Hematopoietic multipotent progenitor cell treated with erythropoietin and hydrocortisone succinate and interleukin-3 and kit ligand, for 6 days (in vitro differentiated cells): ENCODE measurements at regions not wholly inside any gene's neighbourhood (a gene's known extent, or its start where the extent isn't known, plus 50 kb on each side); places are given as distances from the start of the nearest gene placed in this dataset.
"Not testable (repeated sequence)": the region's sequence is repeated elsewhere in the genome, so short reads cannot be mapped to it uniquely, and the experiment has no call there.

Source experiments
- DNase-seq: peaks from one replicate; pipeline ENCODE4 v3.0.0-alpha.2; 2015

DNA sequence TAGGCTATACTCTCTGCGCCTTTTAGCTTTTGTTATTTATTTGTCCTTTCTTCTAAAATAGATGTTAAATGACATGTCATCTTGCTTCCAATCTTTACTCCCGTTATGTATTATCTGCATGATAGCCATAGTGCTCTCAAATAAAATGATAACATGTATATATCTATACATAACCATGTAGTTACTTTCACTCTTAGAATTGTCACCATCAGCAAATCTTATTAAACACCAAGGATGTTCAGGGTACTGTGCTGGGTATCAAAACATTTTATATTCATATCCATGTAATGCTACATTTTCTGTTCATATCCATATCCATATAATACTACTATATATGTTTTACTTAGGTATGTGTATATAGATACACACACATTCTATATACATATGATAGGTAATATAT lies 176.4 kb upstream of the CHST9 start:
- no peak for DNase-seq

DNA sequence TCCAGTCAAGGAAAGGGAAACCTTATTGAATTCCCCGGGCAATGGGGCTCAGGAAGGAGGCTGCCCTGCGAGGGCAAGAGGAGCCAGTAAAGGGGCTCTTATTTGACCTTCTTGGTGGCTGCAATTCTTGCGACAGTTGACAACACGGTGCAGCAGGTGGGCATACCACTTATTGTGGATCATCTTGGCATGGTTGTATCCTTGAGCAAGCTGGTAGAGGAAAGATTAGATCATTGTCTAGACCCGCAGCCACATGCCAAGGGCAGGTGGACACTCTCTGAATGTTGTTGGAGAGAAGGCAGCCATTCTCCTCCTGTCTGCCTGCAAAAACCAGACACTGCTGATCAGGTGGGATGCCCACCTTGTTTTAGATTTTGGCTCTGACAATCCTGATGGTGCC lies 170.2 kb upstream of the CHST9 start:
- no peak for DNase-seq

DNA sequence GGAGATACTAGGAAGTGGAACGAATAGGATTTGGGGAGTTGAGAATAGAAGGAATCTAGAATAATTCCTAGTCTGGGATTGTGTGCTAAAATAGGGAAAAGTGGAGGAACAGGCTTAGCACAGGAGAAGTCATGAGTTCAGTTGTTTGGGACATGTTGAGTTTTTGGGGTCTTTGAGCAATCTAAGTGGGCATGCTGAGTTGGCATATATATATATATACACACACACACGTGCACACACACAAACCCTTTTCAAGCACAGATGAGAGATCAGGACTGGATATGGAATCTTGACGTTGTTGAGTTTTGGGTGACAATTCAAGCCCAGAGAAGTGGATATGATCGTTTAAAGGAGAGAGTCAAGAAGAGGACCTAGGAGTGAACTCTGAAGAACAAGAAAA lies 168.2 kb upstream of the CHST9 start:
- no peak for DNase-seq

DNA sequence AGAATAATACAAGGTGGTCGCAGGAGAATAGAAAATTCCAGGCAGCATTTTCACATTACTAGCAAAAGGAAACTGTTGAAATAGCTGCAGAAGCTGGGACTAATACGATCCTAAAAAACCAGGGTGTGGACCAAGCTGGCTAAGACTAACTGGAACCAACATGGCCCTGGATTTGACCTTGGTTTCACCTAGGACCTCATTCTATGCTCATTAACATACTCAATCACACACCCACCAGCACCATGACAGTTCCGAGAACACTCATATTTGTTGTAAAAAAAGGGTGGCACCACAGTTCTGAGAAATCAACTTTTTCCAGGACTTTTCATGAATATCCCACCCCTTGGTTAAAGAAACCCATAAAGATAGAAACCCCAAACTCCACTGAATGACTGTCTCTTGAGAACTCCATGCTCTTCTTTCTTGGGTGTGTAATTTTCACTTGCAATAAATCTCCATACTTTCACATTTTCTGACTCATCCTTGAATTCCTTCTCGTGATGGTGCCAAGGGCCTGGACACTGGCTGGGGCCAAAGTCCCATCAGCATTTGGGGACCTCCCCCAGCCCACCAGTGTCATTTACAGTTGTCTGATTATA lies 164.3 kb upstream of the CHST9 start:
- no peak for DNase-seq

DNA sequence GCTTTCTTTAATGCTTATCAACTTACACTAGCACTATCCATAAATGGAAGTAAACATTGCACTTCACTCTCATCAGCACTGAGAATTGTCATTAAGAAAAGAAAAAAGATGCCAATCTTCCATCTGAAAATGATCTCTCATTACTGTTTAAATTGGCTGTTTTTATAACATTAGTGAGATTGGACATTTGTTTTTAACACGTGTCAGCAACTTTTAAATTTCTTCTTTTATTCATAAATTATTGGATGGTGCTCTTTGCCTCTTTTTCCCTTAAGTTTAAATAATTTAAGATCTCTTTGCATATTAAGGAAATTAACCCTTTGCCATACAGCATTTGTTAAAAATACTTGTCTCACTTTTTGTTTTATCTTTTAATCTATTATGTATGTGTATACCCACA lies 146.5 kb upstream of the CHST9 start:
- DNase-seq = no peak

DNA sequence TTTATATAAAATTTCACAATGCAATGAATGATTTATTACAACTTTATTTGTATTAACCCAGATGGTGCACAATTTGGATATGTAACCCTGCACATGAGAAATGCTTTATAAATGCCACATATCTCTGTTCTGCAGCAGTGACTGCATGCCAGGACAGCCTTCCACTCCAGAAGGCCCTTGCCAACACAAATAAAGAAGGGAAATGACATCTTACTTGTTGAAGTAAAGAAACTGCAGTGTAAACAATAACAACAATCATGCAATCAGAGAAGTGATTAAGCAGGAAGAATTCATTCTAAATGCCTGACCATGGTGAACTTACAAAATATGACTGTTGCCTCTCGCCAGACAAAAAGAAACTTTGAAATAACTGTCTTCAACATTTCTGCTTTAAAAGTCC lies 129.9 kb upstream of the CHST9 start:
- no peak for DNase-seq

DNA sequence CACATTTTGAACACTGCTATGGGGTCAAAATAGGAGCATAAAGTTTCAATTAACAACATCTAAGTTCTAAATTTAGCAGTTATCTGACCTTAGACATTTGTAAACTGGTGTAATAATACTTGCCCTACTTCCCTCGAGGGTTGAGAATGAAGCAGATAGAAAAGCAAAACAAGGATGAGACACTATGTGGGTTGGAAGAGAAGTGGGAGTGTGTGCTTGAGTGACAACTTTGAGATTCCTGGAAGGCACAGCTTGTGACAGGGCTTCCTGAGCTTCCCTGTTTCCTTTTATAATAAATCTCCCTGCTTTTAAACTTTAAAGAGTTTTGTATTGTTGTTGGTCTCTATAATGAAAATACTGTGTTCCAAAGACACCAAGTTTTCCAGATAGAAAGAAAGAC lies 128.6 kb upstream of the CHST9 start:
- no peak for DNase-seq

DNA sequence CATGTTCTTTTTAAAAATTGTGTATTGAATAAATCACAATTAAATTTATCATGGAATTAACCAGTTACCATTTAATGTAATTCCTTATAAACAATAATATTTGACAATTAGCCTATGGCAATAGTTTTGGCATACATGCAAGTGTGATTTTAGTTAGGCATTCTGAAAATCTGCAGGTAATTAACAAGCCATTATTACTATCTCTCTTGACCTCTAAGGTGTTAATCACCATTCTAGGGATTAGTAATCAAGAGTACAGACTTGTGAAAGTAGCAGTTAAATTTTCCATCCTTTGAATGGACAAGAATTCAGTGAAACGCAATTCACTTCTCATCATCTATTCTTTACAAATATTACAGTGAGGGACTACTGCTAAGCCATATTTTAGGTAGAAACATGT lies 127.7 kb upstream of the CHST9 start:
- DNase-seq = no peak

DNA sequence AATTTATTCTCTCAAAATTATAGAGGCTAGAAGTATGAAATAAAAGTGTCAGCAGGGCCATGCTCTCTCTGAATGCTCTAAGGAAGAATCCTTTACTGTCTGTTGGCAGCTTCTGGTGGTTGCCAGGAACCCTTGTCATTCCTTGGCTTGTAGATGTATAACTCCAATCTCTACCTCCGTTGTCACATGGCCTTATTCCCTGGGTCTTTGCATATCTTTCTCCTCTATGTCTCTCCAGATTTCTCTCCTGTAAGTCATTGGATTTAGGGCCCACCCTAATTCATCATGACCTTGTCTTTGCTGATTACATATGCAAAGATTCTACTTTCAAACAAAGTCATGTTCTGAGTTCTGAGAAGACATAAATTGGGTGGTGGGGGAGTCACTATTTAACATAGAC lies 127.0 kb upstream of the CHST9 start:
- DNase-seq = no peak

DNA sequence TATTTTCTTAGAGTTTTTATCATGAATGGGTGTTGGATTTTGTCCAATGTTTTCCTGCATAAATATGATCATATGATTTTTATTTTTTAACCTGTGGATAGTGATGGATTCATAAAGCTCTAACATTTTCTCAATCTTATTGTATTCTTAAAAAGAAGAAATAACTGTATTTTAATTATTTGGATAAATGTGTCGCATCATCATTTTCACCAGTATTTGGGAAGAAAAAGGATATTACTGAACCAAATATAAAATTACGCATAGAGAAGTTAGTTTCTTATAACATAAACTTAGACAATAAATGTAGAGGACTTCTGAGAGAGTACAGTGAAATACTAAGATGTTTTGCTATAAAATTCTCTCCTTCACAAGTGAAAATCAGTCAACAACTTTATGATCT lies 126.0 kb upstream of the CHST9 start:
- DNase-seq = no peak

DNA sequence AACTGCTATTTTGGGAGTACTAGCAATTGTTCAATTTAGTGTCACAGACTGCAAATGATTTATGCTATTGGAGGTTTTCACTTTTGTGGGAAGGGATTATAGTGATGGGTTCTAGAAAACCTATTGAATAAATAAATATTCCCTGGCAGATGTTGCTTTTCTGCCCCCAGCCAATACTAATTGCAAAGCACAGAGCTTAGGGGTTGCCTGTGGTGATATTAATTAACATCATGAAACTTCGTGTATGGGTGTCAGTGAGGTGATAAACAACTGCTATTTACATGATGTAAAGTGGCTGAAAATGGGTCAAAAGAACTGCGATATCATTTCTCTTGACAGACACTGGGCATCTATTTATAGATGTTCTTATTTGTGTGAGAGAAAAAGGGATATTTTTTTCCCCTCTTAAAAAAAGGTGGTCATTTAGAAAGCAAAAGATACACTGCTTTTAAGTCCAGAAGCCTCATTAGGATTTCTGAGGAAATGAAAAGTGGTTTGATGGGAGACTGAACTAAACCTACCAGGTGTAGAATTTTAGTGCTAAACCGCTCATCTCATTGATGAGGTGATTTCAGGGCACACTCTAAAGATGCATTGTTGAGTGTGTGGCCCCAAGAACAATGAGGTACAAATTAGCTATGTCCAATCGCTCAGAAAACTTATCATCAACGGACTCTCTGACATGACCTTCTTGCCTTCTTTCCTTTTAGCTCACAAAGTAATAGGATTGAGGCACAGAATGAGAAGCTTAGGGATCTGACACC lies 116.7 kb upstream of the CHST9 start:
- no peak for DNase-seq

DNA sequence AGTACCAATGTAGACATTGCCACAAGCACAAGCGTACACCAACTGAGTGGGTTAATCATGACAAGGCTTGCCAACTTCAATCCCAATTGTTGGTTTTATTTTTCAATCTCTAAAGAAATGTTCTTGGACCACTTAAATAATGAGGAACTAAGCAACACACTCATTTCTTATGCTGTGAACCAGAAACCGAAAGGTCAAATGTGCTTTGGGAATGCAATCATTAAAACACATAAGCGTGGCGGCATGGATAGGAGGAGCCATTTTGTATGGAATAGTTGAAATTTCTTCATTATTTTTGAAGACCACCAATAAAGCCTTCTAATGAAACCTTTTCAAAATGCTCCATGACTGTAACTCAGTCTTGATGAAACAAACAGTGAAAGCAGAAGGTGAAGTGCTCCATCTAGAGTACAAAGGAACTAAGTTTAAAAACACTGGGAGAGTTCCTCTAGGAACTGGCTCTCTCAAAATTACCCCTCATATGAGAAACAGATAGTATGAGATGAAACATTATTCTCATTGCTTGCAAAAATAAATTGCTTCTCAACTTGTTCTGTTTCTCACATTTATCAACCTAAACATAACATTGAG lies 113.2 kb upstream of the CHST9 start:
- DNase-seq = no peak

DNA sequence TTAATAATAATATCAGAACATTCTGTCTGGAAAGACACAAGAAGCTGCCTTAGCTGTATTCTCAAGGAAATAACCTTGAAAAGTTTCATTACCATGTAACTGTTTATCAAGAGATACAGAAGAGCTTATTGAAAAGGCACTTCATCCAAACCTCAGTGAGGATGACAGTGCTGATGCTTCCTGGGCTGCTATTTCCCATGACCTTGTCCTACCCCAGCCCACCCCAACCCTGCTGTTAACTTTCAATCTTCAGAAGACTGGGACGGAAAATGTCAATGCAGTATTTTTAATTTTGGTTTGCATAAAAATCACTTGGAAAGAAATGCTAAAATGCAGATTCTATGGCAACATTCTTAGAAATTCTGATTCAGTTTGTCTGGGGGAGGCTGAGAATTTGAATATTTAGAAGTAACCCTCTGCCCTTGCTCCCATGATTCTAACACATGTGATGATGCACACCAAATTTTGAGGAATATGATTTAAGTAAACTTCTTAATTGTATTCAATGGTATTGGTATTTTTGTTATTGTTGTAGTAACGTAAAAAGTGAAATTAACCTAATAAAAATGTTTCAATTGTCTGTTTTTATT lies 101.0 kb upstream of the CHST9 start:
- not testable (repeated sequence) for DNase-seq

DNA sequence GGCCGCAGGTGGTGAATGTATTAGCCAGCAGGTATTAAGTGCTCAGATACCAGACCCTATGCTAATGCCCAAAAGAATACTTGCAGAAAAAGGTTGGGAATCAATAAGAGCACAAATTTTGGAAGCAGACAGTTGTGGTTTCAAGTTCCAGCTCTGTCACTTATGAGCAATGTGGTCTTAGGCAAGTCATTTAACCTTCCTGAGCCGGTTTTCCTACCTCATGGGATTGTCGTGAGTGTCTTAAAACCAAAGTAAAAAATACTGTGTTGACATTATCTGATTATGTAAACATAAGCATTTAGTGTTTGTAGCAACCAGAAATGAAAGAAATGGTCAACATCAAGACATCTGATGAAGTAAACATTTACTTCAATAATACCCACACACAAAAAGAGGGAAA lies 93.0 kb upstream of the CHST9 start:
- no peak for DNase-seq

DNA sequence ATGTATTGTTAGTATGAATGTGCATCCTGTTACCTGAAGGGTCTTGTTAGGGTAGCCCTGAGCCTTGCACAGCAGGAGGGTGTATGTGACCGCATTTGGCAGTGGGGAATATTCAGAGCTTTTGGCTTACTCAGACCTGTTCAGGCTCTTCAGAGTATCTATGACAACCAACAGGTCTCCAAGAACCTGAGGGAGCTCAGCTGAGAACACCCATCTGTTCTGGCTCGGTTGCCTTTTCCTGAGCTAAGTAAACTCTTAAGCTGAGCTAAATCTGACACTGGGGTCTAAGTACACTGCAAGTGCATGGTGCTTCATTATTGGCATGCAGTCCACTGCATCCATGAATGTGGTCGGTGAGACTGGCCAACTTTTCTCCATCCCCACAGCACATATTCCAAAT lies 92.4 kb upstream of the CHST9 start:
- DNase-seq = no peak

DNA sequence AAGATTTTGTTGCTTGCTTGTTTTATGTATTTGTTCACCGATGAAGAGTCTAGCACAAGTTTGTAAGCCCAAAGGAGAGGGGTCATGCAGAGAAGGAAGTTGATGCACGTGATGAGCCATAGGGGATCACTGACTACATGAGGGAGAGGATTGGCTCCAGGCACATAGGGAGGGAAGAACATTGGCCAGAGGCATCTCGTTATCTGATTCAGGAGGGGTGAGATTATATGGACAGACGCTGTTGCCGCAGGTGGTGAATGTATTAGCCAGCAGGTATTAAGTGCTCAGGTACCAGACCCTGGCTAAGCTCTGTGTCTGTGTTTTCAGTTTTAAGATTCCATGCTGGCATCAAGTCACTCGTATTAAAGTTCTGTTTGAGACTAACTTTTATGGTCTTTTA lies 91.8 kb upstream of the CHST9 start:
- DNase-seq = no peak

DNA sequence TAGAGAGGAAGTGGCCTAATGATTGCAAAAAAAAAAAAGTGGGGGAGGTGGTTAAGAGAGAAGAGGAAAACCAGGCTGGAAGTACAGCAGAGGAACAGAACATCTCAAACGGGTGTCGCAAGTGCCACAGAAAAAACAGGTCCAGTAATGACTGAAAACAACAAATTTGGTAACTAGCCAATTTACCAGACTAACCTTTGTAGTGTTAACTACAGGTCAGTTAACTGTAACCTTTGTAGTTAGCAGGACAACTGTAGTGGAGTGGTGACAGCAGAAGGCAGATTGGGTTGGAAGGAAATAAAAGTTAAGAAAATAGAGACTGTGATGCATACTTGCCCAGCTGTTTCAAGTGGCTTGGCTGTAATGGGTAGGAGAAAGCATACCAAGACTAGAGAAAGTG lies 91.4 kb upstream of the CHST9 start:
- DNase-seq = no peak

DNA sequence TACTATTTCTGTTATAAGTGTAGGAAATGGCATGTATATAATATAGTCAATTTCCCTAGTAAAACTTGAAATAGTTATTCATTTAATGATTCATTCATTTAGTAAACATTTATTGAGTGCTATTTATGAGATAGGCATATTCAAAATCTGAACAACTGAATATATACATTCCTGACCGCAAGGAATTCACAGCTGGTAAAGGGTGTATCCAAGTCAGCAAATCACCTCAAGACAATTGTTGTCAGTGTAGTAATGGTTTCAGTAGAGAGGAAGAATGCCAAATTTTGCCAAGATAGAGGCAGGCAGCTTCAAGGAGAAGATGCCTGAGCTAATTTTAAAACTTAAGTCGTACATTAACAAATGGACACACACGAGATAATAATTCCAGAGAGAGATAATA lies 89.8 kb upstream of the CHST9 start:
- DNase-seq = no peak

DNA sequence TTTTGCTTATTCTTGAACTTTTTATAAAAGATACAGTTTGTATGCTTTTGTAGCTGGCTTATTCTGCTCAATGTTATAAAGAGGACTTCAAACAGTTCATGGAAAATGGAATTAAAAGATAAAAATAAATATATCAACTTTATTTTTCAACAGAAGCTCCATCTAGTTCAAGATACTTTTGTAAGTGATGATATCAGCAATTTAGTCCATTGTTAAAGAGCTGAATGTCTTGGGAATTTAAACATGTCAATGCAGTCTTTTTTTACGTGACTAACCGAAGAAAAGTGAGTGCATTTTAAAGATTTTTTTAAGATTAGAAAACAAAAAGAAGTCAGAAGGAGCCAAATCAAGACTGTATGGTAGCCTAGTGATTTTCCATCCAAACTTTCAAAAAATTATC lies 85.4 kb upstream of the CHST9 start:
- no peak for DNase-seq

DNA sequence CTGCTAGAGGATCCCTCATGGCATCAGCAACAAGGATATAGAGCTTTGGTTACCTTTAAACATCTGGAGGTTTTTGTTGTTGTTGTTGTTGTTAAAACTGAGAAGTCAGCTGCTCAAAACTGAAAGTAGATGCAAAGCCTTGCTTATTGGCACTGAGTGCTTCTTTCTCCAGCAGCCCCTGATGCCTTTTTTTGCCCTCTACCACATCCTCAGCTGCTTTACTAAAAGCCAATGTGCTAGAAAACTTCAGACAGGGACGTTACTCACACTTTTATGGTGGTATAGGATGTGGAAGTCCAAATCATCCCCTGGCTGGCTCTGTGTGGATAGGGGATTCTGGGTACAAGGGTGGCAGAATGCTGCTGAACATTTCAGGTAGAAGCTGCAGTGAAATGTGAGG lies 78.3 kb upstream of the CHST9 start:
- no peak for DNase-seq

DNA sequence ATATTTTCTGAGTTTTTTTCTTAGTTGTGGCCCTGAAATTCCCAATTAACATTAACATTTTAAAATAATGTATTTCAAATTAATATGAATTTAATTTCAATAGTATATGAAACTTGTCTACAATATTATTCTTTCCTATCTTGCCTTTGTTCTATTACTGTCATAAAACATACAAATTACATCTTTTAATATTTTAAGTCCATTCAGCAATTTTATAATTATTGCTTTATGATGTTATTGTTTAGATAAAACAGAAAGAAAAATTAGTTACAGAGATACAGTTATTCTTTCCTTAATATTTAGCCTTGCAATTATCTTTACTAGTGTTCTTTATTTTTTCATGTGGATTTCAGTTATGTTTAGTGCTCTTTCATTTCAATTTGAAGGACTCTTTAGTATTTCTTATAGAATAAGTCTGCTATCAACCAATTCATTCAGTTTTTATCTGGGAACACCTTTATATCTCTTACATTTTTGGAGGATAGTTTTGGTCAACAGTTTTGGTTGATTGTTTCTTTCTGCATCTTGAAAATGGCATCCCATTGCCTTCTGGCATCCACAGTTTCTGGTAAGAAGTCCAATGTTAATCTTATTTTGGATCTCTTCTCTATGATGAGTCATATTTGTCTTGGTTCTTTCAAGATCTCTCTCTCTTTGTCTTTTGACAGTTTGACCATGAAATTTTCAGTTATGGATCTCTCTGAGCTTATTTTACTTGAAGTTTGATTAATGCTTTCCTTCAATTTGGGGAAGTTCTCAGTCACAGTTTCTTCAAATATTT lies 76.9 kb upstream of the CHST9 start:
- no peak for DNase-seq

DNA sequence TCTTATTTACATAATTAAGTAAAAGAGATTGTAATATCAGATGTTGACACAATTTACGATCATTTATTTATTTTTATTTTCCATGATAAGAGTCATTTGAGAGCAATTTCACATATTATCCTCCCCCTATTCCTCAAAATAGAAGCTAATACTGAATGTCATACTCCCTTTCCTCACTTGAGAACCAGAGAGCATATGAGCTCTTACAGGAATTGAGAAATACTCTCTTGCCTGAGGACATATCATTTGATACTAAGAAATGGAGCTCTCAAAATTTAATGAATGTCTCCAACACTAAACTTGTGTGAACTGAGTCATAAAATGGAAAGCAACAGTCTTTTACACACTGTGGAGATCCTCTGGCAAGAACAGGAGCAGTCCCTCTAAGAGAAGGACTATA lies 68.5 kb upstream of the CHST9 start:
- no peak for DNase-seq

DNA sequence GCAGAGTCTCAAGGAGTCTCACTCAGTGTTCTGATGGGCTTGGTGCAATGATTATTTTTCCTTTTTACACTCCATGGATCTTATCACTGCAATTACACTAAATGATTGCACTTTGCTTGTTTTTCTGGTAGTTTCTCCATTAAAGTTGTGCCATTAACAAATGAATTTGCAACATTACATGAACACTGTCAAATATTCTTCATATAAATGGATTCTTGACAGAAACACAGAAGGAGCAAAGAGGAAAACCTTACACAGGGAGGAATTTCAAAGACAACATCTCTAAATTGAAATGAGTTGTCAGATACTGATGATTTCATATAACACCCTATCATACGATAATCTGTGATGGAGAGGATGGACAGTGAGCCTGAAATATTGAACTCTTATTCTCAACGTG lies 65.4 kb upstream of the CHST9 start:
- no peak for DNase-seq

DNA sequence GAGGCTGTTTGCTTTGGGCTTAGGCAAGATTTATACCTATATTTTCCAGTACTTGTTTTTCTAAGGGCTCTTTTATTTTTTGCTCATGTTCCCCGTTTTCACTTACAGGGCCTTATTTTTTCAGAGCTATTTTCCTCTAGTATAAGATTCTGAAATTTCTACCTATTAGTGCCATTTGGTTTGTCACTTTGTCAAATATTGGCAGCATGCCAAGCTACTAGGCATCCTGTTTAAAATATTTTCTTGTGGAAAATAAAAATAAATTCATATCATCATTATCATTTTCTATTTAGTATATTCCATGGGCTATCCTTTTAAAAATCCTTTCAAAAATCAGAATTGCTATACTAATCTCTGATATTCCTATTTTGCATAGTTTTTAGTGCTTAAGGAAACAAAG lies 64.8 kb upstream of the CHST9 start:
- DNase-seq = no peak
